ENCODE measurements at regions not wholly inside any gene's neighbourhood (a gene's known extent, or its start where the extent isn't known, plus 50 kb on each side); places are given as distances from the start of the nearest gene placed in this dataset.

DNA sequence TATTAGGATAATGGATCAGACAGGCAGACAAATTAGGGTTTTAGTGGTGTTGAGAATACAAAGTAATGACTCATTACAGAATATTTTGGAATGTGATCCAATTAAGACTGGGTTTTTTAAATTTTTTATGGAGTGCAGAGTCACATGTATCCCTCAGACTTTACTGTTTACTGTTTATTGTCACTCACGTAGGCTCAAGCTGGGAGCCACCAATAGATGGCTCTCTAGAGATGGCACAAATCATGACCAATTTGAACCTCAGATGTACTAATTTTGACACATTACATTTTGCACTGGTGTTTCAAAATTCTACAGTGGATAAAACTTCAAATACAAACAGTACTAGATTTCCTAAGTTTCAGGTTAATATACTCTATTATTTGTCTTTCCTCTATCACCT is 53.6 kb upstream of the ANO3 start:
- DNase-seq (ENCODE audit: low read depth, low spot score), result no peak
- Histone ChIP-seq H3K9ac (ENCODE audit: control insufficient read depth, extremely low read depth, insufficient read depth, low read length) (no peak overlapping the region), H3K9me3 (ENCODE audit: control insufficient read depth, low read depth, low read length) (no peaks in the 10 kb centered on the region), H3K79me2 (ENCODE audit: control insufficient read depth, insufficient read depth, low read length) (no peaks in the 10 kb centered on the region), H3K4me1 (ENCODE audit: control insufficient read depth, extremely low read depth, insufficient read depth, low read length) (no peaks in the 10 kb centered on the region), H3K27ac (ENCODE audit: control insufficient read depth, insufficient read depth, low read length) (no peak overlapping the region), H3K27me3 (ENCODE audit: control insufficient read depth, extremely low read depth, insufficient read depth, low read length) (no peaks in the 10 kb centered on the region), H3K4me3 (ENCODE audit: control insufficient read depth in 2 of 3, extremely low read depth in 1 of 3, insufficient read depth in 2 of 3, low read depth in 1 of 3, low read length in 3 of 3) (no peak overlapping the region), H3K36me3 (ENCODE audit: control insufficient read depth in 2 of 2, extremely low read depth in 1 of 2, insufficient read depth in 2 of 2, low read length in 2 of 2) (no peaks in the 10 kb centered on the region), H3K4me2 (ENCODE audit: control insufficient read depth, extremely low read depth, insufficient read depth, low read depth, low read length) (no peak overlapping the region), H3K9me1 (ENCODE audit: control insufficient read depth, extremely low read depth, insufficient read depth, low read length) (no peaks in the 10 kb centered on the region), H2AFZ (ENCODE audit: control insufficient read depth, low read length) (no peak overlapping the region), H4K20me1 (ENCODE audit: control insufficient read depth, extremely low read depth, insufficient read depth, low read length) (no peaks in the 10 kb centered on the region)
- FAIRE-seq, result no peak
- dilution Hi-C loops (cut with MboI; ENCODE audit: extremely low pct_ligation_motif_present, low sequenced_read_pairs), result no loop called here
- TF ChIP-seq, protein P1, sequence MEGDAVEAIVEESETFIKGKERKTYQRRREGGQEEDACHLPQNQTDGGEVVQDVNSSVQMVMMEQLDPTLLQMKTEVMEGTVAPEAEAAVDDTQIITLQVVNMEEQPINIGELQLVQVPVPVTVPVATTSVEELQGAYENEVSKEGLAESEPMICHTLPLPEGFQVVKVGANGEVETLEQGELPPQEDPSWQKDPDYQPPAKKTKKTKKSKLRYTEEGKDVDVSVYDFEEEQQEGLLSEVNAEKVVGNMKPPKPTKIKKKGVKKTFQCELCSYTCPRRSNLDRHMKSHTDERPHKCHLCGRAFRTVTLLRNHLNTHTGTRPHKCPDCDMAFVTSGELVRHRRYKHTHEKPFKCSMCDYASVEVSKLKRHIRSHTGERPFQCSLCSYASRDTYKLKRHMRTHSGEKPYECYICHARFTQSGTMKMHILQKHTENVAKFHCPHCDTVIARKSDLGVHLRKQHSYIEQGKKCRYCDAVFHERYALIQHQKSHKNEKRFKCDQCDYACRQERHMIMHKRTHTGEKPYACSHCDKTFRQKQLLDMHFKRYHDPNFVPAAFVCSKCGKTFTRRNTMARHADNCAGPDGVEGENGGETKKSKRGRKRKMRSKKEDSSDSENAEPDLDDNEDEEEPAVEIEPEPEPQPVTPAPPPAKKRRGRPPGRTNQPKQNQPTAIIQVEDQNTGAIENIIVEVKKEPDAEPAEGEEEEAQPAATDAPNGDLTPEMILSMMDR (optimal IDR thresholded peaks at IDR 0.05 in 1 of 3, IDR thresholded peaks at IDR 0.05 in 1 of 3, conservative IDR thresholded peaks at IDR 0.05 in 1 of 3; ENCODE audit: extremely low read depth in 1 of 3, insufficient read depth in 2 of 3, low read length in 3 of 3), result no peak
- no peak for TF ChIP-seq EZH2 (IDR thresholded peaks at IDR 0.05; ENCODE audit: low read length)

Data from keratinocyte (primary cell).